Fibroblast of pulmonary artery (primary cell): ENCODE measurements at regions not wholly inside any gene's neighbourhood (a gene's known extent, or its start where the extent isn't known, plus 50 kb on each side); places are given as distances from the start of the nearest gene placed in this dataset.

Experiments used
- DNase-seq: peaks from one replicate; pipeline ENCODE4 v3.0.0-alpha.2; 2010; ENCODE audit warnings: low read depth
- H3K4me3 ChIP-seq: replicated peaks from 2 replicates; pipeline ENCODE4 v1.5.1; 2011; ENCODE audit warnings: low read depth, mild to moderate bottlenecking, control low read depth, low read length, moderate library complexity
- TF ChIP-seq, protein P1 (sequence below): IDR thresholded peaks from 2 replicates; pipeline ENCODE4 v1.5.1; 2011; ENCODE audit warnings: mild to moderate bottlenecking, control low read depth, low read length, inconsistent platforms; ENCODE audit errors: missing control alignments

DNA sequence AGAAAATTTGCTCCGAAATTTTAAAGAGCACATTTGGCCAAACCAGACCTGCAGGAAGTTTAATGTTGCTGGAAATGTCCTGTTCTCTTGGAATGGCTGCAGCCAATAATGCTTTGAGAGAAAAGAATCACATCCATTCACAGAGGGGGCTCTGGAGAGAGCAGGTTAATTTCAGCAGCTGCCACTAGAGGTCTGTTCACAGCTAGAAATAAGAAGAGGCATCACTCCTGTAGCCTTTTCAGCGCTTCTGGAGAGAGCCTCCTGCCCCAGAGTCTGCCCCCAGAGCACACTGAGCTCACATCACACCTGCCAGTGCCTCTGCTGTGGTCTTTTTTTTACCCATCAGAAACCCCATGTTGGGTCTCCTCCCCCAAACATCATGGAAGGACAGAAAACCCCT, 124.8 kb upstream of the RAD23B start:
- no peak overlapping the region for H3K4me3 ChIP-seq
- peak; percentile 57 for DNase-seq
- TF ChIP-seq, protein P1, sequence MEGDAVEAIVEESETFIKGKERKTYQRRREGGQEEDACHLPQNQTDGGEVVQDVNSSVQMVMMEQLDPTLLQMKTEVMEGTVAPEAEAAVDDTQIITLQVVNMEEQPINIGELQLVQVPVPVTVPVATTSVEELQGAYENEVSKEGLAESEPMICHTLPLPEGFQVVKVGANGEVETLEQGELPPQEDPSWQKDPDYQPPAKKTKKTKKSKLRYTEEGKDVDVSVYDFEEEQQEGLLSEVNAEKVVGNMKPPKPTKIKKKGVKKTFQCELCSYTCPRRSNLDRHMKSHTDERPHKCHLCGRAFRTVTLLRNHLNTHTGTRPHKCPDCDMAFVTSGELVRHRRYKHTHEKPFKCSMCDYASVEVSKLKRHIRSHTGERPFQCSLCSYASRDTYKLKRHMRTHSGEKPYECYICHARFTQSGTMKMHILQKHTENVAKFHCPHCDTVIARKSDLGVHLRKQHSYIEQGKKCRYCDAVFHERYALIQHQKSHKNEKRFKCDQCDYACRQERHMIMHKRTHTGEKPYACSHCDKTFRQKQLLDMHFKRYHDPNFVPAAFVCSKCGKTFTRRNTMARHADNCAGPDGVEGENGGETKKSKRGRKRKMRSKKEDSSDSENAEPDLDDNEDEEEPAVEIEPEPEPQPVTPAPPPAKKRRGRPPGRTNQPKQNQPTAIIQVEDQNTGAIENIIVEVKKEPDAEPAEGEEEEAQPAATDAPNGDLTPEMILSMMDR = peak; percentile 62

DNA sequence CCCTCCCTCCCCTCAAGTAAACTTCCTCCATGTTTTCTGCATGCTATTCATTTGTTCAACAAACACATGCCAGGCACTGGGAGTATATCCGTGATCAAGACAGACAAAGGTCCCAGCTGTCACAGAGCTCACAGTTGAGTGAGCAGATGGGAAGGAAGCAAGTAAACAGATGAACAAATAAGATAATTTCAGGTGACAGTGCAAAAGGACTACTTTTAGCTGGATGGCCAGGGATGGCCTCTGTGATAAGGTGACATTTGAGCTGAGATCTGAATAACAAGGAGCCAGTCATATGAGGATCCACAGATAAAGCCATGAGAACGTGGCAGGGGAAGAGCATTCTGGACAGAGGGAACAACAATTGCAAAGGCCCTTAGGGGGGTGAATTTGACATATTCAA, 121.7 kb upstream of the RAD23B start:
- no peak for DNase-seq
- H3K4me3 ChIP-seq = no peak overlapping the region
- TF ChIP-seq, protein P1 = no peak

DNA sequence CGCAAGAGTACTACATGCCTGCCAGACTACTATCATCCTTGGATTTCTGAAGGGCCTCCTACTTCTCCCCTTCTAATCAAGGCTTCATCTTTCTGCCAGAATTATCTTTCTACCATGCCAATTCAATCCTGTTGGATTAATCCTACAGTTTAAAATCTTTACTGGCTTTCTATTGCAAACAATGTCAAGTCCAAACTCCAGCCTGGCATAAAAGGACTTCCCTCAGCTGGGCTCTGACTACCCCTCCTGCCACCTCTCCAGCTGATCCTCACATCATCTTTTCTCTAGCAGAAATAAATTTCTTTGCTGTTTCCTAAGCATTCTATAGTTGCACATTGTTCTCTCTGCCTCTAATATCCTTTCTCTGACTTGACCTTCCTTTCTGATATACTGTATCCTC, 119.7 kb upstream of the RAD23B start:
- no peak for DNase-seq
- TF ChIP-seq, protein P1 = no peak
- H3K4me3 ChIP-seq = no peak overlapping the region

DNA sequence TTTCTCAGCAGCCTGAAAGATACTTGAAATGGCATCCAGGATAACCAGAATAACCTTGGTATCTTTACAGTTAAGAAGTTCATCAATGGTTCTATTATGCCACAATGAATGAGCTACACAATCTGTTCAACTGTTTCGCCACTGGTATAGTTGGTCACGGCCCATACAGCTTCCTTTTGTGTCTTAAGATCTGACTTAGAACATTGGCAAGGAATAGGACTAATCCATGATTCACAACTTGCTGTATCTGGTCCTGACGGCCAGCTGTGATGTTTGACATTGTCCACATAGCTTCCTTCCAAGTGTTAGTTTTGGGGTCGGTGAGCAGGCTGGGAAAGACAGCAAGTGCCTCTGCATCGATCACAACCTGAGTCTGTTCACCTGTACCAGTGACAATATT, 113.3 kb upstream of the RAD23B start:
- H3K4me3 ChIP-seq = no peak overlapping the region
- DNase-seq = no peak
- TF ChIP-seq, protein P1 = no peak

DNA sequence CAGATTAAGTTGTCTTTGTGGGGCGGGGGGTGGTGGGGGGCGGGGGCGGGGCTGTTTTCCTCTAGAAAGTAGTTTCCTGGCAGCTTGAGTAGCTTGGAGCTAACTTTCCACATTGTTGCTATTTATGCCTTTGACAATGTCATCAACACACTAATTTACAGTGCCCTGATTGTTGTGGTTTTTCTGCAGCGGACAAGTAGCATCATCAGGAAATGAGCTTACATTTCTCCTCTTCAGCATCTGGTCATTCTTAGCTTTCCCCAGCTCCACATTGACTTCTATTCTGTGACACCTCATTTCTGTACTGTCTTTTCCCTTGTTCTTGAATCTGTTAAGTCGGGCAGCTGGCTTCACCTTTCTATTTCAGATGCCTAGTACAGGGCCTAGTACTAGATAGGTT, 112.3 kb upstream of the RAD23B start:
- TF ChIP-seq, protein P1 = no peak
- no peak for DNase-seq
- no peak overlapping the region for H3K4me3 ChIP-seq

DNA sequence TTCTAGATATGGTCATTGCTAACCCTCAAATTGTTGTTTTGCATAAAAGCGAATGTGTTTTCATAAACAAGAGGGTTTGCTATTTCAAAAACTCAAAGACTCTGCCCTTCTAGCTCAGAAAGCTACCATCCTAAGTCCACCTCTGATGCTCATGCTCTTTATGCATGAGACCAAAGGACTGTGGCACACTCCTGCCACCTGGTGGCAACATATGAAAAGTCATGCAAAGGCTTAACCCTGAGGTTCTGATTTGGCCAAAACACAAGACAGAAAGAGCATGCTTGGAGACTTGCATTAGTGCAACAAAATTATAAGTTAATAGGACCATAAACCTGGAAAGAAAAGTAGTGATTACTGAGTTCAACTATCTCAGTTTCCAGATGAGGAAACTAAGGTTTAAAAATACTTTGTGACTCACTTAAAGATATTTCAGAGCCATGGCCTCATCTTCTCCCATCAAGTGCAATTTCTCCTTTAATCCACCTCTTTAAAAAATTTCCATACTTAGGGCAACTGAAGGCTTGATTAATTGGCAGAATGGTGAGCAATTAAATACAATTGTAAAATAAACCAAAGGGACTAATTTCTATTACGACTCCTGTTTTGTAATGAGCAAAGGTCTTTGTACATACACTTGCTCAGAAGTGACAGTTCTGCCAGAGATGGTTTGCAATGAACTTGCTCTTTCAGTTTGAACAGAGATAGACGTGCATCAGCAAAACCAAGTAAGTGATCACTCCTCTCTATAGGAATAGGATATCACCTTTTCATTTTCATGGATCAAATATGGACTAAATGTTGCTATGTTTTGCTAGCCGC, 110.7 kb upstream of the RAD23B start:
- DNase-seq = peak; percentile 91
- TF ChIP-seq, protein P1 = peak; percentile 92

DNA sequence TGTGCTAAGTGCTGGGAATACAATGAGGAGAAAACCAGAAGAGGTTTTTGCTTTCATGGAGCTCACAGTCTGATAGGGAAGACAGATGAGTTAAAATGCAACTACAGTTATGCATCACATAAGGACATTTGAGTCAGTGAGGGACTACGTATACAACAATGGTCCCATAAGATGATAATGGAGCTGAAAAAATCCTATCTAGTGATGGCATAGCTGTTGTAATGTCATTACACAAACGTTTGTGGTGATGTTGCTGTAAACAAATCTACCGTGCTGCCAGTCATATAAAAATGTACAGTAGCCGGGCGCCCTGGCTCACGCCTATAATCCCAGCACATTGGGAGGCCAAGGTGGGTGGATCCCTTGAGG, 110.1 kb upstream of the RAD23B start:
- DNase-seq = no peak
- TF ChIP-seq, protein P1 = no peak
- H3K4me3 ChIP-seq = no peak overlapping the region

More for the DNA sequence above, 110.7 kb upstream of the RAD23B start:
- no peak overlapping the region for H3K4me3 ChIP-seq
